Activated T-helper 1 cell treated with anti-CD3 and anti-CD28 coated beads, Interleukin-12 subunit alpha, Interleukin-12 subunit beta, Interleukin-2, Interleukin-4 antibody, amounts not matched to agents 30 ng/mL and 10 ng/mL and 1 ng/mL, durations not matched to agents 14 hours and 24 hours and 36 hours (primary cell): ENCODE measurements at regions not wholly inside any gene's neighbourhood (a gene's known extent, or its start where the extent isn't known, plus 50 kb on each side); places are given as distances from the start of the nearest gene placed in this dataset.

Source experiments
- DNase-seq: peaks from one replicate; pipeline ENCODE4 v3.0.0; 2021; ENCODE audit warnings: low spot score
- H3K27ac Mint-ChIP-seq: one replicate; pipeline ENCODE4 v1.8.0; 2021; ENCODE audit warnings: mild to moderate bottlenecking, mixed read lengths
- H3K27me3 Mint-ChIP-seq: one replicate; pipeline ENCODE4 v1.8.0; 2022; ENCODE audit warnings: mild to moderate bottlenecking, moderate library complexity, mixed read lengths; ENCODE audit not compliant: insufficient read depth
- H3K36me3 Mint-ChIP-seq: one replicate; pipeline ENCODE4 v1.8.0; 2021; ENCODE audit warnings: low read depth, mixed read lengths
- H3K4me1 Mint-ChIP-seq: one replicate; pipeline ENCODE4 v1.8.0; 2021; ENCODE audit warnings: low read depth, mixed read lengths
- H3K4me3 Mint-ChIP-seq: one replicate; pipeline ENCODE4 v1.8.0; 2021; ENCODE audit warnings: mild to moderate bottlenecking, moderate library complexity, mixed read lengths
- H3K9me3 Mint-ChIP-seq: one replicate; pipeline ENCODE4 v1.8.0; 2021; ENCODE audit warnings: mixed read lengths
- intact Hi-C: fragments of 100-400 bp; cut with micrococcal nuclease; formaldehyde crosslinking; loops from one replicate; pipeline ENCODE4 v1.15.1; 2024

GRCh38 chr4:176843710-176844109 is 51.0 kb upstream of the VEGFC start:
- no peaks in the 10 kb centered on the region for H3K27me3 Mint-ChIP-seq
- H3K36me3 Mint-ChIP-seq = no peaks in the 10 kb centered on the region
- no peaks in the 10 kb centered on the region for H3K9me3 Mint-ChIP-seq
- H3K27ac Mint-ChIP-seq = no peak overlapping the region
- no peaks in the 10 kb centered on the region for H3K4me1 Mint-ChIP-seq
- no peak for DNase-seq
- no peak overlapping the region for H3K4me3 Mint-ChIP-seq
- intact Hi-C loops = no loop called here

GRCh38 chr4:176844448-176844847 is 51.7 kb upstream of the VEGFC start:
- H3K9me3 Mint-ChIP-seq = no peaks in the 10 kb centered on the region
- H3K4me1 Mint-ChIP-seq = no peaks in the 10 kb centered on the region
- no peak for DNase-seq
- no peaks in the 10 kb centered on the region for H3K36me3 Mint-ChIP-seq
- intact Hi-C loops = no loop called here
- no peaks in the 10 kb centered on the region for H3K27me3 Mint-ChIP-seq
- H3K4me3 Mint-ChIP-seq = no peak overlapping the region
- H3K27ac Mint-ChIP-seq = no peak overlapping the region

- Mint-ChIP-seq H3K36me3 (no peaks in the 10 kb centered on the region), H3K4me3 (no peak overlapping the region), H3K27ac (no peak overlapping the region), H3K4me1 (no peaks in the 10 kb centered on the region), H3K27me3 (no peaks in the 10 kb centered on the region), H3K9me3 (no peaks in the 10 kb centered on the region)
- no peak for DNase-seq
- intact Hi-C loops = no loop called here
Observed at GRCh38 chr4:176845636-176846035, 52.9 kb upstream of the VEGFC start.

- intact Hi-C loops = no loop called here
- DNase-seq = no peak
- Mint-ChIP-seq H3K36me3 (no peaks in the 10 kb centered on the region), H3K4me3 (no peak overlapping the region), H3K27me3 (no peaks in the 10 kb centered on the region), H3K27ac (no peak overlapping the region), H3K9me3 (no peaks in the 10 kb centered on the region), H3K4me1 (no peaks in the 10 kb centered on the region)
Observed at GRCh38 chr4:176849076-176849475, 56.4 kb upstream of the VEGFC start.

- H3K27me3 Mint-ChIP-seq = no peaks in the 10 kb centered on the region
- no peak overlapping the region for H3K4me3 Mint-ChIP-seq
- no peaks in the 10 kb centered on the region for H3K4me1 Mint-ChIP-seq
- no peak overlapping the region for H3K27ac Mint-ChIP-seq
- no peak for DNase-seq
- intact Hi-C loops = no loop called here
- no peaks in the 10 kb centered on the region for H3K36me3 Mint-ChIP-seq
- H3K9me3 Mint-ChIP-seq = no peaks in the 10 kb centered on the region
Observed at GRCh38 chr4:176850436-176850835, 57.7 kb upstream of the VEGFC start.

- peaks cover 5% of the 10 kb centered on the region for H3K9me3 Mint-ChIP-seq
- no peak for DNase-seq
- H3K27ac Mint-ChIP-seq = no peak overlapping the region
- H3K4me1 Mint-ChIP-seq = no peaks in the 10 kb centered on the region
- no peaks in the 10 kb centered on the region for H3K27me3 Mint-ChIP-seq
- intact Hi-C loops = no loop called here
- H3K4me3 Mint-ChIP-seq = no peak overlapping the region
- H3K36me3 Mint-ChIP-seq = no peaks in the 10 kb centered on the region
Observed at GRCh38 chr4:176856421-176856820, 63.7 kb upstream of the VEGFC start.

GRCh38 chr4:176858839-176859238 is 66.1 kb upstream of the VEGFC start:
- H3K4me1 Mint-ChIP-seq = no peaks in the 10 kb centered on the region
- peaks cover 5% of the 10 kb centered on the region for H3K9me3 Mint-ChIP-seq
- no peak overlapping the region for H3K4me3 Mint-ChIP-seq
- no peaks in the 10 kb centered on the region for H3K36me3 Mint-ChIP-seq
- no peak for DNase-seq
- no peak overlapping the region for H3K27ac Mint-ChIP-seq
- no peaks in the 10 kb centered on the region for H3K27me3 Mint-ChIP-seq
- intact Hi-C loops = no loop called here

GRCh38 chr4:176864238-176864637 is 71.5 kb upstream of the VEGFC start:
- Mint-ChIP-seq H3K27me3 (peaks cover 2% of the 10 kb centered on the region), H3K9me3 (peaks cover 5% of the 10 kb centered on the region), H3K36me3 (no peaks in the 10 kb centered on the region), H3K4me3 (no peak overlapping the region), H3K4me1 (no peaks in the 10 kb centered on the region), H3K27ac (no peak overlapping the region)
- intact Hi-C loops = no loop called here
- no peak for DNase-seq

- H3K4me1 Mint-ChIP-seq = no peaks in the 10 kb centered on the region
- H3K9me3 Mint-ChIP-seq = no peaks in the 10 kb centered on the region
- no peak overlapping the region for H3K27ac Mint-ChIP-seq
- intact Hi-C loops = no loop called here
- no peaks in the 10 kb centered on the region for H3K36me3 Mint-ChIP-seq
- H3K27me3 Mint-ChIP-seq = peaks cover 4% of the 10 kb centered on the region
- DNase-seq = no peak
- no peak overlapping the region for H3K4me3 Mint-ChIP-seq
Observed at GRCh38 chr4:176868676-176869075, 76.0 kb upstream of the VEGFC start.

- intact Hi-C loops = no loop called here
- H3K4me3 Mint-ChIP-seq = no peak overlapping the region
- H3K4me1 Mint-ChIP-seq = no peaks in the 10 kb centered on the region
- peaks cover 4% of the 10 kb centered on the region for H3K27me3 Mint-ChIP-seq
- H3K27ac Mint-ChIP-seq = no peak overlapping the region
- no peaks in the 10 kb centered on the region for H3K9me3 Mint-ChIP-seq
- DNase-seq = no peak
- no peaks in the 10 kb centered on the region for H3K36me3 Mint-ChIP-seq
Observed at GRCh38 chr4:176872461-176872860, 79.7 kb upstream of the VEGFC start.

- intact Hi-C loops = no loop called here
- no peaks in the 10 kb centered on the region for H3K4me1 Mint-ChIP-seq
- no peak overlapping the region for H3K27ac Mint-ChIP-seq
- no peak for DNase-seq
- H3K9me3 Mint-ChIP-seq = no peaks in the 10 kb centered on the region
- H3K27me3 Mint-ChIP-seq = peaks cover 2% of the 10 kb centered on the region
- no peaks in the 10 kb centered on the region for H3K36me3 Mint-ChIP-seq
- no peak overlapping the region for H3K4me3 Mint-ChIP-seq
Observed at GRCh38 chr4:176874721-176875445, 82.2 kb upstream of the VEGFC start.

GRCh38 chr4:176875446-176875930 is 82.8 kb upstream of the VEGFC start:
- Mint-ChIP-seq H3K36me3 (no peaks in the 10 kb centered on the region), H3K27ac (no peak overlapping the region), H3K4me1 (no peaks in the 10 kb centered on the region), H3K27me3 (peaks cover 2% of the 10 kb centered on the region), H3K4me3 (no peak overlapping the region), H3K9me3 (peaks cover 5% of the 10 kb centered on the region)
- intact Hi-C loops = no loop called here
- no peak for DNase-seq

GRCh38 chr4:176879380-176880116 is 86.8 kb upstream of the VEGFC start:
- no peaks in the 10 kb centered on the region for H3K36me3 Mint-ChIP-seq
- H3K9me3 Mint-ChIP-seq = peaks cover 5% of the 10 kb centered on the region
- intact Hi-C loops = no loop called here
- no peak for DNase-seq
- H3K4me1 Mint-ChIP-seq = no peaks in the 10 kb centered on the region
- H3K4me3 Mint-ChIP-seq = no peak overlapping the region
- H3K27me3 Mint-ChIP-seq = no peaks in the 10 kb centered on the region
- H3K27ac Mint-ChIP-seq = no peak overlapping the region
